ENCODE measurements at regions not wholly inside any gene's neighbourhood (a gene's known extent, or its start where the extent isn't known, plus 50 kb on each side); places are given as distances from the start of the nearest gene placed in this dataset.

DNA sequence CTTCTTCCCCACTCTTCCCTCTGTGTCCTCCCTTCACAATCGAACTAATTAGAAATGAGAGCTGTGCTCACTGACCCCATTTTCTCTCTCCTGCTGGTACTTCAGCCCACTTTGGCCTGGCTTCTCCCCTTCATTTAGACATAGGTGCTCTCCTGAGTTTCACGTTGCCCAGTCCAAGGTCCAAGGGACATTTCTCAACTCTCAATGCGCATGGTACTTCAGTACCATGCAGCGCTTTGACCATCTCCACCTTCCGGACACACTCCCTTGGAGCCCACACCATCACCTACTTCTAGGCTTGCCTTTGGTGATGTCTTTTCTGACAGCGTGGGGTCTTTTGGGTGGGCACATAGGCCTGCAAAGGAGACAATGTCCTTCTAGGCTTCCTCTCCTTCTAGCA is 99.7 kb downstream of the ABHD5 start:
- no peaks in the 10 kb centered on the region for H3K9me2 ChIP-seq (replicated peaks; ENCODE audit: insufficient read depth, low read length)
- H3K4me1 ChIP-seq (ENCODE audit: low read length) = peaks cover 3% of the 10 kb centered on the region; the same call in 1 of the 2 replicates
- no peak overlapping the region for H3K27ac ChIP-seq (ENCODE audit: low read length)
- no peak overlapping the region for H2AFZ ChIP-seq (ENCODE audit: low read length)
- no peak for DNase-seq
- H3K79me2 ChIP-seq (ENCODE audit: low read length) = no peaks in the 10 kb centered on the region
- no peaks in the 10 kb centered on the region for H3K36me3 ChIP-seq (ENCODE audit: insufficient read depth, low read length)
- no peak overlapping the region for H3K4me2 ChIP-seq (ENCODE audit: low read depth, low read length, poor library complexity, severe bottlenecking)
- H3K27me3 ChIP-seq (ENCODE audit: low read length) = 0 out of 2 replicates have a peak, but pooled peaks cover 3% of the 10 kb centered on the region
- no peak overlapping the region for H3K9ac ChIP-seq (ENCODE audit: low read length)
- H3K9me3 ChIP-seq (ENCODE audit: low read length) = no peaks in the 10 kb centered on the region
- H4K20me1 ChIP-seq (ENCODE audit: insufficient read depth, low read depth, low read length) = no peaks in the 10 kb centered on the region
- no peak overlapping the region for H3K4me3 ChIP-seq (ENCODE audit: low read length)

- Histone ChIP-seq H3K4me2 (ENCODE audit: low read depth, low read length, poor library complexity, severe bottlenecking) (no peak overlapping the region), H3K9me2 (replicated peaks; ENCODE audit: insufficient read depth, low read length) (no peaks in the 10 kb centered on the region), H3K27ac (ENCODE audit: low read length) (no peak overlapping the region), H3K9ac (ENCODE audit: low read length) (no peak overlapping the region), H3K36me3 (ENCODE audit: insufficient read depth, low read length) (no peaks in the 10 kb centered on the region), H3K4me3 (ENCODE audit: low read length) (no peak overlapping the region), H3K27me3 (ENCODE audit: low read length) (no peaks in the 10 kb centered on the region), H3K79me2 (ENCODE audit: low read length) (no peaks in the 10 kb centered on the region), H3K9me3 (ENCODE audit: low read length) (no peaks in the 10 kb centered on the region), H3K4me1 (ENCODE audit: low read length) (peaks cover 3% of the 10 kb centered on the region; the same call in 1 of the 2 replicates), H4K20me1 (ENCODE audit: insufficient read depth, low read depth, low read length) (no peaks in the 10 kb centered on the region), H2AFZ (ENCODE audit: low read length) (no peak overlapping the region)
- no peak for DNase-seq
Measured at GRCh38 chr3:43791246-43791645, 100.5 kb downstream of the ABHD5 start.

DNA sequence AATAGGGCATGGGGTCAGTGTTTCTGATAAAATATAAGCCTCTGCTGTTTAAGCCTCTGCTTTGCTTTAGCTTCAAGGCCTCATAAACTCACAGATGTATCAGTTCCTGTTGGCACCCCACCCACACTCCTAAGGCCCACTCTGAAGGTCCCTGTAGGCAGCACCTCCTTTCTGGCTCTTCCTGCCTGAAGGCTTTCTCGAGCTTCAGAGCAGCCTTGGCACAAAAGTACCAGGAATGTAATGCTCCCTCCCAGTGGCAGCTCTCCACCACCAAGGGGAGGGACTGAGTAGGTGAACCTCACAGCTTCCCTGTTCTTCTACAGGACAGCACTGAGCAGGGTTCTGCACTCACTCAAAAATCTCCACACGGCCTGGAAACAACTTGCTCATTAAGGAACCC is 102.2 kb downstream of the ABHD5 start:
- no peak for DNase-seq
- Histone ChIP-seq H3K27me3 (ENCODE audit: low read length) (no peaks in the 10 kb centered on the region), H3K4me2 (ENCODE audit: low read depth, low read length, poor library complexity, severe bottlenecking) (no peak overlapping the region), H3K79me2 (ENCODE audit: low read length) (no peaks in the 10 kb centered on the region), H3K9ac (ENCODE audit: low read length) (no peak overlapping the region), H4K20me1 (ENCODE audit: insufficient read depth, low read depth, low read length) (no peaks in the 10 kb centered on the region), H3K27ac (ENCODE audit: low read length) (no peak overlapping the region), H3K4me1 (ENCODE audit: low read length) (peaks cover 3% of the 10 kb centered on the region; the same call in 1 of the 2 replicates), H3K9me2 (replicated peaks; ENCODE audit: insufficient read depth, low read length) (no peaks in the 10 kb centered on the region), H3K36me3 (ENCODE audit: insufficient read depth, low read length) (no peaks in the 10 kb centered on the region), H3K9me3 (ENCODE audit: low read length) (no peaks in the 10 kb centered on the region), H2AFZ (ENCODE audit: low read length) (no peak overlapping the region), H3K4me3 (ENCODE audit: low read length) (no peak overlapping the region)

- H4K20me1 ChIP-seq (ENCODE audit: insufficient read depth, low read depth, low read length) = no peaks in the 10 kb centered on the region
- H3K4me3 ChIP-seq (ENCODE audit: low read length) = no peak overlapping the region
- H3K9me3 ChIP-seq (ENCODE audit: low read length) = no peaks in the 10 kb centered on the region
- H3K4me1 ChIP-seq (ENCODE audit: low read length) = peaks cover 3% of the 10 kb centered on the region; the same call in 1 of the 2 replicates
- H3K4me2 ChIP-seq (ENCODE audit: low read depth, low read length, poor library complexity, severe bottlenecking) = no peak overlapping the region
- H3K9ac ChIP-seq (ENCODE audit: low read length) = no peak overlapping the region
- no peaks in the 10 kb centered on the region for H3K9me2 ChIP-seq (replicated peaks; ENCODE audit: insufficient read depth, low read length)
- H3K27ac ChIP-seq (ENCODE audit: low read length) = no peak overlapping the region
- H2AFZ ChIP-seq (ENCODE audit: low read length) = no peak overlapping the region
- H3K36me3 ChIP-seq (ENCODE audit: insufficient read depth, low read length) = no peaks in the 10 kb centered on the region
- no peak for DNase-seq
- H3K79me2 ChIP-seq (ENCODE audit: low read length) = no peaks in the 10 kb centered on the region
- no peaks in the 10 kb centered on the region for H3K27me3 ChIP-seq (ENCODE audit: low read length)
Measured at GRCh38 chr3:43793648-43794372, 103.1 kb downstream of the ABHD5 start.

GRCh38 chr3:43794776-43795175 is 104.0 kb downstream of the ABHD5 start:
- no peaks in the 10 kb centered on the region for H3K27me3 ChIP-seq (ENCODE audit: low read length)
- no peak overlapping the region for H3K27ac ChIP-seq (ENCODE audit: low read length)
- no peaks in the 10 kb centered on the region for H3K9me2 ChIP-seq (replicated peaks; ENCODE audit: insufficient read depth, low read length)
- no peaks in the 10 kb centered on the region for H3K9me3 ChIP-seq (ENCODE audit: low read length)
- no peak overlapping the region for H3K4me2 ChIP-seq (ENCODE audit: low read depth, low read length, poor library complexity, severe bottlenecking)
- peaks cover 3% of the 10 kb centered on the region; the same call in 1 of the 2 replicates for H3K4me1 ChIP-seq (ENCODE audit: low read length)
- H3K79me2 ChIP-seq (ENCODE audit: low read length) = no peaks in the 10 kb centered on the region
- no peak overlapping the region for H3K4me3 ChIP-seq (ENCODE audit: low read length)
- DNase-seq = no peak
- no peaks in the 10 kb centered on the region for H3K36me3 ChIP-seq (ENCODE audit: insufficient read depth, low read length)
- no peak overlapping the region for H3K9ac ChIP-seq (ENCODE audit: low read length)
- no peaks in the 10 kb centered on the region for H4K20me1 ChIP-seq (ENCODE audit: insufficient read depth, low read depth, low read length)
- no peak overlapping the region for H2AFZ ChIP-seq (ENCODE audit: low read length)

- no peak for DNase-seq
- Histone ChIP-seq H3K27ac (ENCODE audit: low read length) (no peak overlapping the region), H4K20me1 (ENCODE audit: insufficient read depth, low read depth, low read length) (no peaks in the 10 kb centered on the region), H3K4me1 (ENCODE audit: low read length) (peaks cover 3% of the 10 kb centered on the region; the same call in 1 of the 2 replicates), H3K79me2 (ENCODE audit: low read length) (no peaks in the 10 kb centered on the region), H3K9me2 (replicated peaks; ENCODE audit: insufficient read depth, low read length) (no peaks in the 10 kb centered on the region), H3K9me3 (ENCODE audit: low read length) (no peaks in the 10 kb centered on the region), H3K4me2 (ENCODE audit: low read depth, low read length, poor library complexity, severe bottlenecking) (no peak overlapping the region), H3K36me3 (ENCODE audit: insufficient read depth, low read length) (no peaks in the 10 kb centered on the region), H3K27me3 (ENCODE audit: low read length) (no peaks in the 10 kb centered on the region), H3K9ac (ENCODE audit: low read length) (no peak overlapping the region), H3K4me3 (ENCODE audit: low read length) (no peak overlapping the region), H2AFZ (ENCODE audit: low read length) (no peak overlapping the region)
Measured at GRCh38 chr3:43795491-43795890, 104.8 kb downstream of the ABHD5 start.

DNA sequence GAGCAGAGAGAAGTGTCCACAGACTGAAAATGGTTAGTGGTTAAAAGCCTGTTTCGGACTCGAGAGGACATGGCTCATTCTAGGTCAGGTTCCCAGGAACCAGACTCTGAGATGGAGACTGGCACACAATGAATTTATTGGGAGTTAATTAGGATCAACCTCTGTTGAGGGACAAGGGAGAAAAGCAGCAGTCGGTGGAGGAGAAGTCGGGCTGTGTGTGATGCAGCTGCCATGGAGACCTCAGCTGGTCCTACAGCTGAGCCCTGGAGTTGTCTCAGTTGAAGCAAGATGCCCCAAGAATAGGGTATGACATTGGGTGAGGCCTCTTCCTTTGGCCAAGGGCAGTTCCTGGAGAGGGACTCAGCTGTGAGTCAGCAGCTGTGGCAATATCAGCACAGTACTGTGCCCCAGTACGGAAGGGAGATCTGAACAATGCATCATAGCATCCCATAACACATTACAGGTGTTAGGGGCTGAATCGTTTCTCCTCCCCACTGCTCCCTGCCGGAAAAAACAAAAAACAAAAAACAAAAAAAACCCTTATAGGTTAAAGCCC is 105.4 kb downstream of the ABHD5 start:
- no peaks in the 10 kb centered on the region for H3K9me3 ChIP-seq (ENCODE audit: low read length)
- no peak for DNase-seq
- no peak overlapping the region for H3K9ac ChIP-seq (ENCODE audit: low read length)

DNA sequence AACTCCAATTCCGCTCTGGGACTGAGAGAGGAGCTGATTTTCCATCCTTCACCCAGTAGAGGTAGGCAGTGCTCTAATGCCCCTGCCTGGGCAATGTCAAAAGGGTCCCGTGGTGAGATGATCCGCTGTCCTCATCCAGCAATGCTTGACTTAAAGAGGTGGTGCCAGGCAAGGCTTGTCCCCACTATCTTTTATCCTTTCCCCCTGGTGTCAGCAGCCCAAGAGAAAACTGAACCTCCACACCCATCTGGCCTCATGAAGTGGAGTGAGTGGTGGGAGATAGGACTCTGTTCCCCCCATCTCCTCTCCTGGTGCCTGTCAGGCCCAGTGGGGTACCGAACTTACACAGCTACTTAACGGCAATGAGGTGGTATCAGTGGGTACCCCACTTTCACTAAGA is 107.1 kb downstream of the ABHD5 start:
- Histone ChIP-seq H3K79me2 (ENCODE audit: low read length) (no peaks in the 10 kb centered on the region), H3K36me3 (ENCODE audit: insufficient read depth, low read length) (no peaks in the 10 kb centered on the region), H3K4me3 (ENCODE audit: low read length) (no peak overlapping the region), H3K9me2 (replicated peaks; ENCODE audit: insufficient read depth, low read length) (no peaks in the 10 kb centered on the region), H3K4me1 (ENCODE audit: low read length) (peaks cover 3% of the 10 kb centered on the region; the same call in 1 of the 2 replicates), H2AFZ (ENCODE audit: low read length) (no peak overlapping the region), H3K27me3 (ENCODE audit: low read length) (no peaks in the 10 kb centered on the region), H3K9ac (ENCODE audit: low read length) (no peak overlapping the region), H3K4me2 (ENCODE audit: low read depth, low read length, poor library complexity, severe bottlenecking) (no peak overlapping the region), H3K9me3 (ENCODE audit: low read length) (no peaks in the 10 kb centered on the region), H4K20me1 (ENCODE audit: insufficient read depth, low read depth, low read length) (no peaks in the 10 kb centered on the region), H3K27ac (ENCODE audit: low read length) (no peak overlapping the region)
- DNase-seq = no peak

More for the DNA sequence above, 105.4 kb downstream of the ABHD5 start:
- H3K36me3 ChIP-seq (ENCODE audit: insufficient read depth, low read length) = no peaks in the 10 kb centered on the region
- no peak overlapping the region for H3K4me2 ChIP-seq (ENCODE audit: low read depth, low read length, poor library complexity, severe bottlenecking)
- peaks cover 3% of the 10 kb centered on the region; the same call in 1 of the 2 replicates for H3K4me1 ChIP-seq (ENCODE audit: low read length)
- no peak overlapping the region for H2AFZ ChIP-seq (ENCODE audit: low read length)
- H3K4me3 ChIP-seq (ENCODE audit: low read length) = no peak overlapping the region
- H3K27ac ChIP-seq (ENCODE audit: low read length) = no peak overlapping the region
- no peaks in the 10 kb centered on the region for H4K20me1 ChIP-seq (ENCODE audit: insufficient read depth, low read depth, low read length)
- no peaks in the 10 kb centered on the region for H3K27me3 ChIP-seq (ENCODE audit: low read length)
- no peaks in the 10 kb centered on the region for H3K9me2 ChIP-seq (replicated peaks; ENCODE audit: insufficient read depth, low read length)
- H3K79me2 ChIP-seq (ENCODE audit: low read length) = no peaks in the 10 kb centered on the region

Data from Karpas-422 (cell line).